ENCODE measurements at regions not wholly inside any gene's neighbourhood (a gene's known extent, or its start where the extent isn't known, plus 50 kb on each side); places are given as distances from the start of the nearest gene placed in this dataset.

GRCh38 chr13:73248154-73248553 lies 189.3 kb downstream of the KLF5 start:
- Histone ChIP-seq H3K9ac (ENCODE audit: low read length) (no peak overlapping the region), H3K27me3 (ENCODE audit: insufficient read depth, low read length) (no peaks in the 10 kb centered on the region), H3K9me2 (ENCODE audit: insufficient read depth) (no peaks in the 10 kb centered on the region), H3K4me1 (ENCODE audit: control insufficient read depth in 1 of 2, insufficient read depth in 2 of 2, low read length in 2 of 2) (peaks cover 20 to 25% of the 10 kb centered on the region in 2 experiments), H4K20me1 (ENCODE audit: insufficient read depth) (no peaks in the 10 kb centered on the region), H2AFZ (ENCODE audit: low read depth, low read length, poor library complexity, severe bottlenecking) (no peak overlapping the region), H3K36me3 (ENCODE audit: control insufficient read depth in 1 of 2, insufficient read depth in 2 of 2, low read length in 2 of 2) (no peaks in the 10 kb centered on the region), H3K27ac (ENCODE audit: low read depth, low read length) (no peak overlapping the region), H3K4me2 (ENCODE audit: low read length) (peak overlapping the region; percentile 61; the same call in 1 of the 2 replicates), H3K9me3 (ENCODE audit: control insufficient read depth in 1 of 2, insufficient read depth in 1 of 2, low read depth in 1 of 2, low read length in 2 of 2) (no peaks in the 10 kb centered on the region), H3K79me2 (ENCODE audit: insufficient read depth, low read length) (no peaks in the 10 kb centered on the region), H3K4me3 (replicated peaks in 1 of 2; ENCODE audit: low read depth in 1 of 2, low read length in 2 of 2) (no peak overlapping the region)
- TF ChIP-seq FOSL1 (IDR thresholded peaks at IDR 0.05; ENCODE audit: low read depth) (no peak), ZNF274 (IDR thresholded peaks at IDR 0.05; ENCODE audit: low read depth, low read length) (no peak), CEBPB (IDR thresholded peaks at IDR 0.05; ENCODE audit: low read depth) (no peak)
- TF ChIP-seq, protein P1, sequence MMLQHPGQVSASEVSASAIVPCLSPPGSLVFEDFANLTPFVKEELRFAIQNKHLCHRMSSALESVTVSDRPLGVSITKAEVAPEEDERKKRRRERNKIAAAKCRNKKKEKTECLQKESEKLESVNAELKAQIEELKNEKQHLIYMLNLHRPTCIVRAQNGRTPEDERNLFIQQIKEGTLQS (IDR thresholded peaks at IDR 0.05), result no peak
- ATAC-seq (no peak), DNase-seq (ENCODE audit: low read depth, low spot score) (no peak)
- RAD21 ChIA-PET (ENCODE audit: low non-redundant PET in 1 of 2, low total read pairs in 2 of 2, uncharacterized antibody in 2 of 2, unreplicated experiment in 2 of 2), result no interaction called here
- intact Hi-C loops (cut with micrococcal nuclease), result no loop called here
- POLR2A ChIA-PET, result no interaction called here
- BruUV-seq (replicated peaks), result no TSS peak
- CTCF ChIA-PET, result no interaction called here

GRCh38 chr13:73245246-73245645 lies 186.4 kb downstream of the KLF5 start:
- Histone ChIP-seq H4K20me1 (ENCODE audit: insufficient read depth) (no peaks in the 10 kb centered on the region), H3K79me2 (ENCODE audit: insufficient read depth, low read length) (no peaks in the 10 kb centered on the region), H3K27me3 (ENCODE audit: insufficient read depth, low read length) (no peaks in the 10 kb centered on the region), H3K36me3 (ENCODE audit: control insufficient read depth in 1 of 2, insufficient read depth in 2 of 2, low read length in 2 of 2) (no peaks in the 10 kb centered on the region), H3K4me3 (replicated peaks in 1 of 2; ENCODE audit: low read depth in 1 of 2, low read length in 2 of 2) (no peak overlapping the region), H3K9me3 (ENCODE audit: control insufficient read depth in 1 of 2, insufficient read depth in 1 of 2, low read depth in 1 of 2, low read length in 2 of 2) (no peaks in the 10 kb centered on the region), H2AFZ (ENCODE audit: low read depth, low read length, poor library complexity, severe bottlenecking) (no peak overlapping the region), H3K27ac (ENCODE audit: low read depth, low read length) (no peak overlapping the region), H3K9me2 (ENCODE audit: insufficient read depth) (no peaks in the 10 kb centered on the region), H3K4me2 (ENCODE audit: low read length) (no peak overlapping the region), H3K4me1 (ENCODE audit: control insufficient read depth in 1 of 2, insufficient read depth in 2 of 2, low read length in 2 of 2) (peaks cover 22 to 32% of the 10 kb centered on the region in 2 experiments), H3K9ac (ENCODE audit: low read length) (no peak overlapping the region)
- TF ChIP-seq JUND (IDR thresholded peaks at IDR 0.05), result no peak
- TF ChIP-seq, protein P2, sequence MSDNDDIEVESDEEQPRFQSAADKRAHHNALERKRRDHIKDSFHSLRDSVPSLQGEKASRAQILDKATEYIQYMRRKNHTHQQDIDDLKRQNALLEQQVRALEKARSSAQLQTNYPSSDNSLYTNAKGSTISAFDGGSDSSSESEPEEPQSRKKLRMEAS (IDR thresholded peaks at IDR 0.05), result no peak
- no peak for TF ChIP-seq YY1 (IDR thresholded peaks at IDR 0.05; ENCODE audit: extremely low read depth, insufficient replicate concordance, low read depth, low read length)
- ATAC-seq (no peak), DNase-seq (ENCODE audit: low read depth, low spot score) (no peak)
- RAD21 ChIA-PET (ENCODE audit: low non-redundant PET in 1 of 2, low total read pairs in 2 of 2, uncharacterized antibody in 2 of 2, unreplicated experiment in 2 of 2), result no interaction called here
- CTCF ChIA-PET, result no interaction called here
- POLR2A ChIA-PET, result no interaction called here
- no TSS peak for BruUV-seq (replicated peaks)
- intact Hi-C loops (cut with micrococcal nuclease), result no loop called here

Data from HCT116 (cell line).